GM19035 (cell line): ENCODE measurements at regions not wholly inside any gene's neighbourhood (a gene's known extent, or its start where the extent isn't known, plus 50 kb on each side); places are given as distances from the start of the nearest gene placed in this dataset.

ENCODE experiments used
- ATAC-seq: cut with Tn5 transposase; IDR thresholded peaks from one replicate; pipeline ENCODE4 v1.9.1; 2021; ENCODE audit not compliant: unreplicated experiment

DNA sequence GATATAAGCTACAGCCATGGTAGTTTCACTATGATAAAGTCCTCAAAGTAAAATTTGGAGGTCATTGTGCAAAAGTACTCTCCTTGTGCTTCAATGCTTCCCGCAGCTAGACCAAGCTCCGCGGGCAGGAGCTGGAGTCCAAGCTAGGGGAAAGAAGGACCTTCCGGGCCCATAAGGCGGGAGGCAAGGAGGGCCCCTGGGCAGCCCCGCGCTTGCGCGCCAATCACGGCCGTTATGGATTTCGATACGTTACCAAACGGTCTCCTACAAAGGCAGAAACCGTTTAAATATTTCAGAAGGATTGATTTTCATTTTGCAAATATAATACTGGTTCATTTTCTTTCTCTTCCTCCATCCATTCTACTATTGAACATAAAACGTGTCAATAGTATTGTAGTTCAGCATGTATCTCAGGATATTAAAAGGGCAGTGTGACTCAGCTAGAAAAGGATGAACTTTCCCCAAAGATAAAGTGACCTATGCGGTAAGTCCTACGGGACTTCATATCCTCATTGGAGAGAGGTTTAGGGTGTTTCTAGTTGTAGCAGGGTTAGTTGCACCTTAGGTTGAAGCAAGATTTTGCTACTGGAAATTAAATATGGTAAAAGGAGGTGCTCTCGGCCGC, 128.0 kb downstream of the KIF20B start:
- no peak for ATAC-seq

DNA sequence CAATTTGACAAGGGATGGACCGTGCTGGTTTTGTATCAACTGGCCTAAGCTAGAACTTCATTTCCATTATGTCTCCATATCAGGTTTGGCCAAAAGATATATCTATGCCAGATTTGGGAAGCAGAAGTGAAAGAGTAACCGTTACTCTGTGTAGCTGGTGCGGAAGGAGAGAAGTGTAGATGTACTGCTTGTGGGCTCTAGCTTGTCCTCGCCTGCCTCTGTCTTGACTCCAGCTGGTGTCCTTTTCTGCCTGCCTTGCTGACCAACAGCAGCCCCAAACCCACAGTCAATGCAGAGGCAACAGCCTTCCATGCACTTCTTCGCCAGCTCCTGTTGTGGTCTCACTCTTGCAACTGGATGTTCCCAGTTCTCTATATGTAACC, 128.5 kb downstream of the KIF20B start:
- no peak for ATAC-seq

DNA sequence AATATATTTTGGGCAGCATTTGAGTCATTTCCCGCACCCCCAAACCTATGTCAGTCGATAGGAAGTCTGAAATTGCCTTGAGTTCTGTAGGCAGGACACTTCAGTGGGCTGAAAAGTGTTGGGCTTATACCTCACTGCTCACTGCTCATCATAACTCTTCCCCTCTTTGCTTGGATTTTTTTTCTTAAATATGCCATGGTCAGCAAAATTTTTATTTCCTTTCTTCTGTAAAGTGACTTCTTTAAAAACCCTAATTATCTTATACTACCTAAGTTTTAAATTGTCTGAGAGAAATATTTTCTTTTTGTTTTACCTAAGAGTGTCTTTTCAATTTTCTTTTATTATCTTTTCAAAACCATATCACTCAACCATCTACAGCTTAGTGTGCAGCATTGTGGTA, 129.2 kb downstream of the KIF20B start:
- ATAC-seq: no peak

DNA sequence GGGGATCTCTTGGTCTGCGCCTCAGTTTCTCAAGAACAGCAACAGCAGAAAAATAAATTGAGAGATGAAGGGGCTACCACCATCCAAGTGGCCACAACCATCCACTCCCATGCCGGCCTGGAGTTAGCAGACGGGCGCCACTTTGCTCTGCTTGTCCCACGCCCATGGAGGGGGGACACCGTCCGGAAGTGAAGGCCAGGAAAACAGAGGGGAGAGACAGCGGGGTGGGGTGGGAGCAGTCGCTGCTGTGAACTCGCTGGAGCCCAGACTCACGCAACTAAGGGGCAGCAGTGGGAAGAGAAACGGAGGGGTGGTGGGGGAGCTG, 135.4 kb downstream of the KIF20B start:
- no peak for ATAC-seq

DNA sequence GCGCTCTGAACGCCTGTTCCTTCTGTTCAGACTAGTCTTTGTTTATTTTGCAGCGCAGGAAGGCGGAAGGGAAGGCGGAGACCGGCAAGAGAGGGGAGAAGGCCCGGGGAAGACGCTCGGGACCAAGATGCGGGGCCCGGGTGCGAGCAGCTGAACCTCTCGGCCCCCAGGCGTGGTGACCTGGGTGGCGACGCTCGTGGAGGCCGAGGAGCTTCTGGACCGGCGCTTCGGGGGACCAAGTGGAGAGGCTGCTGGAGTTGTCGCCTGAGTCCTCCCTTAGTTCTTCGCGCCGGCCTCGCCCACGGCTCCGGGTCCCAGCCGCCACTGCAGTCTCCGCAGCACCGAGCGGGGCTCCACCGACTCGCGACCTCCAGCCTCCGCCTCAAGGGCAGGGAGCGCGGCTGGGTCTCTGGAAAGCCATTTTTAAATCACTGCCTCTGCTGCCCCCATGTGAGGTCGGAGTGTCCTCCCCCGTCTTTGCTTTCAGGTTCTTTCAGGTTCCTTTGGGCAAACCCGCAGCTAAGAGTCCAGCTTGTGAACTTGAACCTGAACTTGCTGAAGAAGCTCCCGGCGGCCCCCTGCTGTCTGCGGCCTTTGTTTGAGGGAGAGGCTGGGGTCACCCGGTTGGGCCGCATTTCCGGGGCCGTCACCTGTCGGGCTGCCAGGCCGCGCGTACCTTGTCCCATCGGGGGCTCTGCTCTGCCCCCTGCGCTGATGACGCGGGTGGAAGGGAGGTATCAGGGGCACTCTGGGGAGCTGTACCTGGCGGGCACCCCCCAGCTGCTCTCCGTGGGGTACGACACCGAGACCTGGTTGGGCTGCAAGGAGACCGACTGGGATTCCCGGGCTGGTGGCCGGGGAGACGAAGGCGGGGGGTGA, 136.0 kb downstream of the KIF20B start:
- ATAC-seq: peak; percentile 63

DNA sequence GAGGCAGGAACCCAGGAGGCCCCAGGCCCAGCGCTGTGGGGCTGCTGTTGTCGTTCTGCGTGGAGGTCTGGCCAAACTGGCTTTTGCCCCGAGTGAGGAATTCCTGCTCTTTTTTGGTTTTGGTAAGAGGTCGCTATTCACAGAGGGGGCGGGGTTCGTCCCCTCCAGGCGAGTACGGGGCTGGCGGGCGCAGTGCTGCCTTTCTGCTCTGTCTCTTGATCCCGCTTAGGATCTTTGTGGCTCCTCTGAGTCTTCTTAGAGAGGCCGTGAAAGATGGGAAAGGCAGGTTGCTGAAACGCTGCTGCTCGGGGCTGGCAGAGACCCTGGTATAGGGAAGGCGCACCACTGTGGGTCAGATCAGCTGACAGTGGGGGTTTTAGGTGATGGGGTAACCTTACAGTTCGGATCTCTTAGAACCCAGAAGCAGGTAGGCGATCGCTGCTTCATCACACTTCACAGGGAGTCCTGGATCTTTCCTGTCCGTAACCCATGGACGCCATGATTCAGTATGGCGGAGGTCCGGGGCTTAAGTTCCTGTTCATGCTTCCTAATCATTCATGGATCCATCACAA, 136.7 kb downstream of the KIF20B start:
- ATAC-seq: no peak

DNA sequence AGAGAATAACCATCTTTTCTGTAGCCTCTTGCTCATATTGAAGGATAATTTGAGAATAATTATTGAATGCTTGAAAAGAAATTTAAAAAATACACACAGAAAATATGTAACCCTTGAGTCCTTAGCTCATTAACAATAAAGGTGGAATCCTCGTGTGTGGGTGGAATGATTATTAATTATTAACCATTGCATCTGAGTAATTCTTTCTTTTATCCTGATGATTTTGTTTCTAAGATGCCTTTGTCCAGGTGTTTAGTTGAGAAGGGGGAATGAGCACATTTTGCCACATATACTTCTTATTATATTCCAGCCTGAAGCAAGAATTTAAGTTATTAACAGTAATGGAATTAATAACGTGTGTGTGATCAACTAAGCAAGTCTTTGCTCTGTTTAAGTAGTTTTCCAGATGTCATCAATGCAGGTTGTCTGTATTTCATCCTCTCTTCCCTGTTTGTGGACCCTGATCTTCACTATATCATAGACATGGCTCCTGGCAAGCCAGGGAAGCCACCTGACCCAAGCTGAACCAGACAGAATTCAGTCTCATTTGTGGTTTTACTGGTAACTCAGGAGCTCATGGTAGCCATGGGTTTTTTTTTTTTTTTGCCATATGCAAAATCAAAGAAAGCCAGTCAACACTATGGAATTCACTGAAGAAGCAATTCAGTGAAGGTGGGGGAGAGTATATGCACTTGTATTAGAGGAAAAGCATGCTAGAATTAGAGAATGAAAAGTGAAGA, 144.3 kb downstream of the KIF20B start:
- ATAC-seq: no peak

DNA sequence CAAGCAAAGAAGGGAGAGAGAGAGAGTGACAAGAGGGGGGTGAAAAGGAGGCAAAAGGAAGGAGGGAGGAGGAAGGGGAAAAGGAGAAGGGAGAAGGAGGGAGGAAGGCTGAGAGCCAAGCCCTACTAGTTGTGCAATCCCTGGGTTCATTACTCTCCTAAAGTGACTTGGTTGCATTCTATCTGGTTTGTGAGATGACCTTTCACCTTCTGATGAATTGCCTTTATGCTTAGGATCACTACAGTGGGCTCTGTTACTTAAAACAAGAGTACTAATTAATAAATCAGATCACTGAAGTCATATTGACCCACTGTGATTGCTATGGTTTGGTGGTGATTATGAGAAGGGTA, 144.9 kb downstream of the KIF20B start:
- no peak for ATAC-seq

DNA sequence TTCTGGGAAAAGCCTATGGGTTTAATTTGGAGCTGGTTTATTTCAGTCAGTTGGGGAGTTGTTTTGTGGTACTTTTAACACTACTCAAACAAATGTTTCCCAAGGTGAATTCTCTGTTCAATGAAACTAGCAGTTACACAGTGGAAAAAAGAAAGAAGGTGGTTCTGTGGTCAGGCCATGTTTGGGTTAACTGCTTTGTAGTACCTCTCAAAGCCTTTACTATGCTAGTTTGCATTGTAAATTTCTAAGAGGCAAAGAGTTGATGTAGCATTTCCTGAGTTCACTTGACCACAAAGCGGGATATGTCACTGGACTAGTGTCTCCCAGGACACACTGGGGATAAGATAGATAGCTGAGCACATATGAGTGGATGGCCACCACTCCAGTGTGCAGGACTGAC, 145.4 kb downstream of the KIF20B start:
- ATAC-seq: no peak

DNA sequence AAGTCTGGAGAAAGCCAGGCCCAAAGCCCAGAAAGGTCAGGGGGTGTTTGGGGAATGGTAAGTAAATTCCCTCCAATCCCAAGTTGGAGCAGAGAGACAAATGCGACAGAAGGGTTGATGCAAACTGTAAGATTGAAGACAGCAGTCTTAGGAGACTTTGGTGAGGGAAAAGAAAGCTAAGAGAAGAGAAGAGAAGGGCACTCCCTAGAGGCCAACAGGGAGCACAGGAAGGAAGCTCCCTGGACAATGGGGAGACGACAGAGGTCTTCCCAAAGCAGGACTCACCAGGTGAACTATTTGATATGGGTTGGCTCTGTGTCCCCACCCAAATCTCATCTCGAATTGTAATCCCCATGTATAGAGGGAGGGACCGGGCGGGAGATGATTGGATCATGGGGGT, 151.5 kb downstream of the KIF20B start:
- no peak for ATAC-seq

DNA sequence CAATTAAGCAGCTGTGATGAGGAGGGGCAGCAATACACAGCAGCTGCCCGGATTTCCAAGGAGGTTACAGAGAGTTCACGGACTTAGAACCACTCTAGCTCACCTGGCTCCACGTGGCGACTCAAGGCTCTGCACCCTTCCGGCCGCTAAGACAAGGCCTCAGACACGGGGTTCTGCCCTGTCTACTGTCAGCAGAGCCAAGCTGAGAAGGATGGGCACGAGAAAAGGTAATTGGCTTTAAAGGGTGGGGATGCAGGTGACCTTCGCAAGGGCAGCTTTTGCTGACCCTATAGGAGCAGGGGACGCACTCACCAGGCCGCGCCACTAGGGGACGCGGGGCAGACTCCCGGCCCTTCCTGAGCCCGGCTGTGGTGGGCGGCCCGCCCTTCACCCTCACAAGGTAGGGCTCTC, 152.4 kb downstream of the KIF20B start:
- ATAC-seq: no peak

DNA sequence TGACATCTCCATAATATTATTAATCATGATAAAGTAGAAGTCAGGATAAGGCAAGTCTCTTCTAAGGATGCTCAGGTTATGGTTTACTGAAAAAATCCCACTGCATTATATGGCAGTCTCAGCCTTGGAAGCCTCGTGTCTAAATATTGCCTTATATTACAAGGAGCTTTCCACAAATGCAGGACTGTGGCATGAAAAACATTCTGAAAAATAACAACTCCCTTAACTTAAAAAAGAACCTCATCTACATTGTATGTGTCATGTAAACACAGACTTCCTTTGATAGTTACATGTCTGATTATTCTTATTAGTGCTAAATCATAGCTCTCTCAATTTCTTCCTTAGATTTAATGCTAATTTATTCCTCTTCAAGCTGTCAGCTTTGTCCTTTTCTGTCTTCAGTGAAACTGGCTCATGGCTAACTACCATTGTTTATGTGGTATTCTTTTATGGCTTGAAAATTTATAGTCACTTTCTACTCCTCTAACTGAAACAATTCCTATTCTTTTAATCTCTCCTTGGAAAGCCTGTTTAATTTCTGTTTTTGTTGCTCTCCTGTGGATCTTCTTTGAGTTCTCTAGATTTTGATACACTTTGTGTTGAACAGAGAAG, 156.1 kb downstream of the KIF20B start:
- no peak for ATAC-seq

DNA sequence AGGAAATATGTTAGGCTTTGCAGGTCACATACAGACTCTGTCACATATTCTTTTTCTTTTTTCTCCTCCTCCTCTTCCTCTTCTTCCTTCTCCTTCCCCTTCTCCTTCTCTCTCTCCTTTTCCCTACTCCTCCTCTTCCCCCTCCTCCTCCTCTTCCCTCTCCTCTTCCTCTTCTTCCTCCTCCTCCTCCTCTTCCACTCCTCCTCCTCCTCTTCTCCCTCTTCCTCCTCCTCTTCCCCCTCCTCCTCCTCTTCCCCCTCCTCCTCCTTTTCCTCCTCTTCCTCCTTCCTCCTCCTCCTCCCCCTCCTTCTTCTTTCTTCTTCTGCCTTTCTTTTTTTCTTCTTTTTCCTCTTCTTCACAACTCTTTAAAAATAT, 159.8 kb downstream of the KIF20B start:
- no peak for ATAC-seq

DNA sequence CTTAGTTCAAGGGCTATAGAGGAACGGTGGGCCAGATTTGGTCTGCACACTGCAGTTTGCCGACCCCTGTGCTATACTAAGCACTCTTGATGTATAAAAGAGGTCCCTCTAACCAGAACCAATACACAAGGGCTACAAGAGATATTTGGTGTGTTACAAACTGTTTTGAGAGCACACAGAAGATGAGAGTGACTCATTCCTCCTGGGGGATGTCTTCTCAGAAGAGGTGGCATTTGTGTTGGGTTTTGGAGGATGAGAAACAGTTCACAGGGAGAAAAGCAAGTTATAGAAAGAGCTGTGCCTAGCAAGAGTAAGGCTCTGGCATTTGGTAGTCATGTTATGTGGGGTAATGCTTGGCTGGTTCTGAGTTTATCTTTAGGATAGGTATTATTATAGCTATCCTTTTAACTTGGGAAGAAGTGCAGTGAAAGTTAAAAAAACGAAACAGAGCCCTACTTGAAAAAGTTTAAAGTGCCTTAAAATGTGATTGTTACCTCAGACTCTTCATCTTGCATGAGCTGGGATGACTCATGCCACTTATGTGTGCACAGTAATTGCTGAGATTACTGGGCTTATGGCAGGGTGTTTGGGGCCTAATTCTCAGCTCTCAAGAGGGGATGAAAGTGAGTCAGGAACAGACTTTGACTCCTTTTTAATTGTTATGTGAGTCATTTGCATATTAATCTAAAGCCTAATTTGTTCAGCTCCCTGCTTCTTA, 160.4 kb downstream of the KIF20B start:
- ATAC-seq: no peak

DNA sequence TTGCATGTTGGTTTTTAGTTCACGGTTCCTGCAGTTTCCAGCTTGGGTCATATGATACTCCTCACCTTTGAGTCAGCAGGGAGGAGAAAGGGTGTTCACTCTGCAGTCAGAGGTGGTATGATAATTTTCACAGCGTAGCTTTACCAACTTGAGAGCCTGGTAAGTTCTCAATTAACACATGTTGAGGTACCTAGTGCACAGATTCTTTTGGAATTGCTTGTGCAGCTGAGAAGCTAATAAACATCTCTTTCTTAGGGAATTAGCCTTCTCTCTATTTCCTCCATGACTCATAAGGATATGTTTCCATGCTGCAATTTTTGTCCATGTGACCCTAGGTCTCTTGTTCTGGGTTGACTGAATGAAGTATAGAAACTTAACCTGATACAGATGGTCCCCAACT, 166.6 kb downstream of the KIF20B start:
- no peak for ATAC-seq

DNA sequence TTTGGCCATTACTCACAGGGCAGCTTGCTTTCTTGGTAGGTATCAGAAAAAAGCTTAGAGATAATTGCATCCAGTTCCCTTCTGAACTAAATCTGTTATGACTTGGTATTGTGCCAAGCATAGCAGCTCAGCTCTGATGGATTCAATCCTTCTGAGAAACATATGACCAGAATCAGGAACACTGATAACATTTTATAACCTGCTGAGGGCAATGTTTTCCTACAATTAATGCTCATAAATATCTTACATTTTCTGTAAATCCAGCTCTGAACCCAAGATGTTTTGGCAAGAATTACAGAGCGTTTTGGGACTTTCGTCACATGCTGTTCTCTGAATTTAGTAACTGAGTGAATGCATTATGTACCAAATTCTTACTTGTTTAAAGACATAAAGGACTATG, 167.8 kb downstream of the KIF20B start:
- ATAC-seq: no peak

DNA sequence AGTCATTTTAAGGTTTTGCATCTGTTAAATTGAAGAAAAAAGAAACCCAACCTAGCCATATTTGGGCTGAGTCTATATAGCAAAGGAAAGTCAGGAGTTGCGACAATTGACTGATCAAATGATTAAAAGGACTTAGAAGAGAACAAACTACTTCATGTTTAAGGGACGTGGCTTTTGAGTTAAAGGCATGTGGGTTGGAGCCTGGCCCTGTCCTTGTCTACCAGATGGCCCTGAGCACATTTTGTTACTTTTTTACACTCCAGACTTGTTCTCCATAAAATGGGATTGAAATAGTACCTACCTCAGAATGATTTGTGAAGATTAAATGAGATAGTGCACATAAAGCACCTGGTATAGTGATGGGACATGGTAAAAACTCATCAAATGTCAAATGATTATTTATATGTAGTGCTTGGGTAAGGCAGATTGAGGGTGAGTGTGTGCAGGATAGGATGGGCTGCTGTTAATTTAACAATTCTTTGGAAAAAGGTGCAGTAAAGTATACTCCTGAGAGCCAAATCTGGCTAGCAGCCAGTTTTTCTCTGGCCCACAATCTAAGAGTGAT, 168.3 kb downstream of the KIF20B start:
- no peak for ATAC-seq

DNA sequence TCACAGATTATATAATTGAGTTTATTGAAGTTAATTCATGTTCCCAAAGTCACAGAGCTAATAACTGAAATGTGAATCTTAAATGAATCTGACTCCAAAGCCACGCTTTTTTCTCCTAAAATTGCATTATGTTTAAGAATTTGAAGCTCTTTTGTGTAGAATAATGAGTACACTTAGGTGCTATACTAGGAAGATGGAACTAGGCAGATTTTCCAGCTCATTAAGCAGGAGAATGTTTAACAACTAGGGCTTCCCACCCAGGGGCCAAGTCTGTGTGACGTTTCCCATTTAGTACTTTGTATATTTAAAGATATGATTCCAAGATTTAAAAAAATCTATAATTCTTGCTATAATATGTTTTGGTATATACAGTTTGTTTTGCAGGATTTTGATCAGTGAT, 169.5 kb downstream of the KIF20B start:
- no peak for ATAC-seq

DNA sequence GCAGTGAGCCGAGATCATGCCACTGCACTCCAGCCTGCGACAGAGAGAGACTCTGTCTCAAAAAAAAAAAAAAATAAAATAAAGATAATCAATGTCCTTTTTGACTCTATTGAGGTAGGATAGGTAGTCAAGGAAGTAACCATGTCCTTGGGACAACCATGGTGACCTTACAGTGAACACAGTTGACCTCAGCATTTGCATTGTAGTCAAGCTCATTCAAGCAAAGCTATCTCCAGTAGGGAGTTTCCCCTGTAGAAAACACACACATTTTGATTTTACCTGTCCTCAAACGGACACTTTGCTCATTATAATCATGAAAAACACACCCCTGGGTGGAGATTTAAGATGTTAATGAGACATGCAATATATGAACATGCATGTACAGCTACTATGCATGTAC, 171.7 kb downstream of the KIF20B start:
- ATAC-seq: peak; percentile 89

DNA sequence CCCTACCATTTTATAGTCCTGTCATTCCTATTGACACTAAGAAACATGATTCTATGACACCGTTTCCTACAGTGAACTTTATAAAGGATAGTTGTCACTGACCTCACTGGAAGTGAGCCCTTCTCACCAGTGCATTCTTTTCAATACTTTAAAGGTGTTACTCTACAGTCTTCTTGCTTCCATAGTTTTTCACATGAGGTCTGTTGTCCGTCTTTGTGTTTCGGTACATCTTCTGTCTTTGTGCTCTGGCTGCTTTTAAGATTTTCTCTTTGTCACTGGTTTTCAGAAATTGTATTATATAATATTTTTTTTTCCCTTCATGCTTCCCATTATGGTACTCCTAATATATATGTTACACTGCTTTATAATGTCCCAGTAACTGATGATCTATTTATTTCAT, 174.2 kb downstream of the KIF20B start:
- ATAC-seq: no peak

DNA sequence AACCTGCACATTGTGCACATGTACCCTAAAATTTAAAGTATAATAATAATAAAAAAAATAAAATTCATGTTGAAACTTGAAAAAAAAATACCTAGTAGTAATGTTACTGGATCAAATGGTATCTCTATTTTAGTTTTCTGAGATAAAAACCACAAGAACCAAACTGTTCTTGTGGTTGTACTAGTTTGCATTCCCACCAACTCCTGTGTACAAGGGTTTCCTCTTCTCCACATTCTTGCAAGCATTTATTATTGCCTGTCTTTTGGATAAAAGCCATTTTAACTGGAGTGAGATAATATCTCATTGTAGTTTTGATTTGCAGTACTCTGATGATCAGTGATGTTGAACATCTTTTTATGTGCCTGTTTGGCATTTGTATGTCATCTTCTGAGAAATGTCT, 177.7 kb downstream of the KIF20B start:
- ATAC-seq: no peak
